GM13977 (cell line): ENCODE measurements at regions not wholly inside any gene's neighbourhood (a gene's known extent, or its start where the extent isn't known, plus 50 kb on each side); places are given as distances from the start of the nearest gene placed in this dataset.

ENCODE experiments used
- DNase-seq: peaks from one replicate; pipeline ENCODE4 v3.0.0; 2012; ENCODE audit warnings: low spot score
- in situ Hi-C: fragments of 300-500 bp; cut with MboI; formaldehyde crosslinking; loops from one replicate; pipeline ENCODE4 v1.12.0; 2022; ENCODE audit warnings: low sequenced_read_pairs, low pct_unique_long_range_greater_than_20kb, mixed read lengths, inconsistent platforms; ENCODE audit not compliant: unreplicated experiment
- TF ChIP-seq, protein P1 (sequence below): IDR thresholded peaks from 2 replicates; pipeline ENCODE4 v1.5.1; 2012; ENCODE audit warnings: mild to moderate bottlenecking, control low read depth; ENCODE audit not compliant: insufficient read depth; ENCODE audit errors: extremely low read depth, missing control alignments

- in situ Hi-C loops, result no loop called here
- TF ChIP-seq, protein P1, sequence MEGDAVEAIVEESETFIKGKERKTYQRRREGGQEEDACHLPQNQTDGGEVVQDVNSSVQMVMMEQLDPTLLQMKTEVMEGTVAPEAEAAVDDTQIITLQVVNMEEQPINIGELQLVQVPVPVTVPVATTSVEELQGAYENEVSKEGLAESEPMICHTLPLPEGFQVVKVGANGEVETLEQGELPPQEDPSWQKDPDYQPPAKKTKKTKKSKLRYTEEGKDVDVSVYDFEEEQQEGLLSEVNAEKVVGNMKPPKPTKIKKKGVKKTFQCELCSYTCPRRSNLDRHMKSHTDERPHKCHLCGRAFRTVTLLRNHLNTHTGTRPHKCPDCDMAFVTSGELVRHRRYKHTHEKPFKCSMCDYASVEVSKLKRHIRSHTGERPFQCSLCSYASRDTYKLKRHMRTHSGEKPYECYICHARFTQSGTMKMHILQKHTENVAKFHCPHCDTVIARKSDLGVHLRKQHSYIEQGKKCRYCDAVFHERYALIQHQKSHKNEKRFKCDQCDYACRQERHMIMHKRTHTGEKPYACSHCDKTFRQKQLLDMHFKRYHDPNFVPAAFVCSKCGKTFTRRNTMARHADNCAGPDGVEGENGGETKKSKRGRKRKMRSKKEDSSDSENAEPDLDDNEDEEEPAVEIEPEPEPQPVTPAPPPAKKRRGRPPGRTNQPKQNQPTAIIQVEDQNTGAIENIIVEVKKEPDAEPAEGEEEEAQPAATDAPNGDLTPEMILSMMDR, result no peak
- no peak for DNase-seq
These were observed 221.6 kb downstream of the LTN1 start for GRCh38 chr21:28770867-28771661.

GRCh38 chr21:28769683-28770082, 223.0 kb downstream of the LTN1 start:
- TF ChIP-seq, protein P1, result no peak
- DNase-seq, result no peak
- in situ Hi-C loops, result no loop called here

DNA sequence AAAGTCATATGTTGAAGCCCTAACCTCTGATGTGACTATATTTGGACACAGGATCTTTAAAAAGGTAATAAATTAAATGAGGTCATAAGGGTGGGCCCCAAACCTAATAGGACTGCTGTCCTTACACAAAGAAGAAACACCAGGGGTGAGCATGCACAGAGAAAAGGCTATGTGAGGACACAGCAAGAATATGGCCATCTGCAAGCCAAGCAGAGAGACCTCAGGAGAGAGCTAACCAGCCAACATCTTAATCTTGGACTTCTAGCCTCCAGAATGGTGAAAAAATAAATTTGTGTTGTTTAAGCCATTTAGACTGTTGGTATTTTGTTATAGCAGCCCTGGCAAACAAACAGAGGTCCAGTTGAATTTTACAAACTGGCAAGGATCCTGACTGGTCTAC, 223.9 kb downstream of the LTN1 start:
- in situ Hi-C loops, result no loop called here
- no peak for DNase-seq
- TF ChIP-seq, protein P1, result no peak

DNA sequence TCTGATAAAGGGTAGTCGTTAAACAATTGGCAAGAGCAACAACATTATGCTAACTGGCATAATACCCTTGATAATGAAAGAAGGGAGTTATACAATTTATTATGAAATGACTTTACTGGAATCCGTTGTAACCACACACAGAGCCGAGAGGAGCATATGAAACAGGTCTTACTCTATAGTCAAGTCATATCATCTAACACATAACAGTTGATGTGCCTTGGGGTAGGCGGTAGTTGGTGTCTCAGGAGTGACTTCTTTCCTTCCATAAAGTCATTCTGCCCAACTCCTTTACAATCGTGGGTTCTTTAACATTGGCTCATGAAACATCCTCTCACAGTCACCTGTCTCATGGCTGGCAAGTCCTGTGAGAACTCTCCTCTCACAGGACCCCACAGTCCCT, 225.2 kb downstream of the LTN1 start:
- in situ Hi-C loops, result no loop called here
- TF ChIP-seq, protein P1, result no peak
- no peak for DNase-seq

DNA sequence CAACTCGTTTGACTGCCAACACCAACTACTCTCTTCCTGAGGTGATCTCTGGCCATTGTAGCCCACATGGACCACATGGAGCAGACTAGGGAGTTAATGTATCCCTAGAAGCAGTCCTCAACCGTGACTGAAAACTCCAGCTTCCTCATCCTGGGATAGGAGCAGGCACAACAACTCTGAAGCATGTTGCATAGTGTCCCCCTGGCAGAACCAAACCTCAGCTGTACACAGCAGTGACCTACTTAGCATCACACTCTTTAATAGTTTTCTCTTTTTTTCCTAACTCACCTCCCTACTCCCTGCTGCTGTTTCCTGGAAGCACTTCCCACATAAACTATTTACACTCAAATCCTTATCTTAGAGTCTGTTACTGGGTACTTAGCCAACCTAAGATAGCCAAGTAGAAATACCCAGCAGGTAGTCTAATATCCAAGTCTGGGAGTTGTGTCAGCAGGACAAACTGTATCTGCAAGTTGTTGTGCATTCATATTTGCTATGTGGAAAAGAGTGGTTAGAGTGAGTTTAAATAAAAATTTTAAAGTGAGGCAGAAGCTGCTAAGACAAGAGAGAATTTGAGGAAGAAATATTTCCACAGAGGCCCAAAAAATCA, 228.8 kb downstream of the LTN1 start:
- no peak for DNase-seq
- TF ChIP-seq, protein P1, result no peak
- in situ Hi-C loops, result no loop called here

DNA sequence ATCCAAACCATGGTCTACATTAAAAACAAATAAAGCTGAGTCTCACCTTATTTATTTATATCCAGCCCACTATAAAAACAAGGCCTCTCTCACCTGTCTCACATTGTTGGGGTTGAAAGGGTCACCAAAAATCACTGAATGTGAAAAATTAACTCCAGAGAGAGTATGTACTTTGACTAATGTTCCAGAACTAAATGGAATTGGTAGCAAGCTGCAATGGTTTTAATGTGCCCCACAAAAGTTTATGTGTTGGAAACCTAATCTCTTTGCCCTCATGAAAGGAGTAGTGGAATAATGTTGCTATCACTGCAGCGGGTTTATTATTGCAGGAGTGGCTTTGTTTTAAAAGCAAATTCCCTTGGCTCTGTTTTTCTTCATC, 230.3 kb downstream of the LTN1 start:
- TF ChIP-seq, protein P1, result no peak
- in situ Hi-C loops, result no loop called here
- DNase-seq, result no peak
